ENCODE measurements at regions not wholly inside any gene's neighbourhood (a gene's known extent, or its start where the extent isn't known, plus 50 kb on each side); places are given as distances from the start of the nearest gene placed in this dataset.
A peak's percentile ranks its signal among the peaks of the same experiment; 100 is the strongest.

- DNase-seq = no peak
Measured at GRCh38 chr4:137722910-137723309, 190.6 kb upstream of the PCDH18 start.

- no peak for DNase-seq
Measured at GRCh38 chr4:137711502-137711901, 179.2 kb upstream of the PCDH18 start.

- no peak for DNase-seq
Measured at GRCh38 chr4:137707626-137708025, 175.3 kb upstream of the PCDH18 start.

GRCh38 chr4:137707102-137707620 lies 174.9 kb upstream of the PCDH18 start:
- peak; percentile 7 for DNase-seq

- no peak for DNase-seq
Measured at GRCh38 chr4:137705171-137705783, 173.0 kb upstream of the PCDH18 start.

- DNase-seq = peak; percentile 48
Measured at GRCh38 chr4:137703195-137703594, 170.9 kb upstream of the PCDH18 start.

- DNase-seq = no peak
Measured at GRCh38 chr4:137702512-137702911, 170.2 kb upstream of the PCDH18 start.

GRCh38 chr4:137701401-137701800 lies 169.1 kb upstream of the PCDH18 start:
- no peak for DNase-seq

GRCh38 chr4:137700751-137701150 lies 168.5 kb upstream of the PCDH18 start:
- no peak for DNase-seq

GRCh38 chr4:137700072-137700471 lies 167.8 kb upstream of the PCDH18 start:
- no peak for DNase-seq

- DNase-seq = no peak
Measured at GRCh38 chr4:137694138-137694537, 161.8 kb upstream of the PCDH18 start.

GRCh38 chr4:137693641-137694040 lies 161.3 kb upstream of the PCDH18 start:
- DNase-seq = no peak

- no peak for DNase-seq
Measured at GRCh38 chr4:137692205-137692604, 159.9 kb upstream of the PCDH18 start.

- no peak for DNase-seq
Measured at GRCh38 chr4:137688651-137689050, 156.4 kb upstream of the PCDH18 start.

- no peak for DNase-seq
Measured at GRCh38 chr4:137685357-137685756, 153.1 kb upstream of the PCDH18 start.

- no peak for DNase-seq
Measured at GRCh38 chr4:137681081-137681480, 148.8 kb upstream of the PCDH18 start.

GRCh38 chr4:137678796-137679195 lies 146.5 kb upstream of the PCDH18 start:
- DNase-seq = no peak

- DNase-seq = no peak
Measured at GRCh38 chr4:137677863-137678262, 145.6 kb upstream of the PCDH18 start.

- no peak for DNase-seq
Measured at GRCh38 chr4:137676357-137676998, 144.2 kb upstream of the PCDH18 start.

- DNase-seq = no peak
Measured at GRCh38 chr4:137674066-137674465, 141.8 kb upstream of the PCDH18 start.

- DNase-seq = no peak
Measured at GRCh38 chr4:137668885-137669545, 136.7 kb upstream of the PCDH18 start.

GRCh38 chr4:137664416-137664815 lies 132.1 kb upstream of the PCDH18 start:
- no peak for DNase-seq

- DNase-seq = no peak
Measured at GRCh38 chr4:137664046-137664387, 131.7 kb upstream of the PCDH18 start.

Data from COR-L47 (cell line).